WTC11 (cell line): ENCODE measurements at regions not wholly inside any gene's neighbourhood (a gene's known extent, or its start where the extent isn't known, plus 50 kb on each side); places are given as distances from the start of the nearest gene placed in this dataset.

Experiments used
- ATAC-seq: fragments of 200-7000 bp; cut with Tn5 transposase; 2 replicates; pipeline ENCODE4 v1.10.0; 2021; ENCODE audit warnings: mild to moderate bottlenecking, moderate library complexity
- CTCF ChIA-PET: fragments of 300-600 bp; sonication (Branson Sonifier 250); formaldehyde crosslinking; loops from one replicate; lab custom pipeline; 2021; ENCODE audit warnings: antibody characterized with exemption; lab: Charles Lee
- POLR2A ChIA-PET: fragments of 350-600 bp; sonication (Branson Sonifier 250); formaldehyde crosslinking; loops from one replicate; lab custom pipeline; 2021; ENCODE audit warnings: antibody characterized with exemption; lab: Charles Lee
- DNase-seq: peaks from one replicate; pipeline ENCODE4 v3.0.0; 2021; ENCODE audit warnings: low spot score
- H3K27ac Mint-ChIP-seq: 2 replicates; pipeline ENCODE4 v1.8.0; 2021; ENCODE audit warnings: mixed read lengths
- H3K27me3 Mint-ChIP-seq: 2 replicates; pipeline ENCODE4 v1.8.0; 2021; ENCODE audit warnings: low read depth, mild to moderate bottlenecking, moderate library complexity, mixed read lengths
- H3K36me3 Mint-ChIP-seq: 2 replicates; pipeline ENCODE4 v1.8.0; 2021; ENCODE audit warnings: mixed read lengths
- H3K4me1 Mint-ChIP-seq: 2 replicates; pipeline ENCODE4 v1.8.0; 2022; ENCODE audit warnings: mixed read lengths
- H3K4me3 Mint-ChIP-seq: 2 replicates; pipeline ENCODE4 v1.8.0; 2021; ENCODE audit warnings: mild to moderate bottlenecking, moderate library complexity, mixed read lengths
- H3K9me3 Mint-ChIP-seq: 2 replicates; pipeline ENCODE4 v1.8.0; 2021; ENCODE audit warnings: mixed read lengths
- CREB1 ChIP-seq: sonication (generic); formaldehyde crosslinking; IDR thresholded peaks from 2 replicates; pipeline ENCODE4 v1.8.0; 2023; ENCODE audit warnings: mild to moderate bottlenecking, missing genetic modification reagents
- E2F5 ChIP-seq: sonication (generic); formaldehyde crosslinking; IDR thresholded peaks from 2 replicates; pipeline ENCODE4 v1.8.1; 2022; ENCODE audit warnings: mild to moderate bottlenecking, moderate library complexity, missing genetic modification reagents
- ESRRA ChIP-seq: sonication (generic); formaldehyde crosslinking; IDR thresholded peaks from 2 replicates; pipeline ENCODE4 v1.8.1; 2022; ENCODE audit warnings: mild to moderate bottlenecking, missing genetic modification reagents, borderline replicate concordance
- ETV6 ChIP-seq: sonication (generic); formaldehyde crosslinking; IDR thresholded peaks from 2 replicates; pipeline ENCODE4 v1.8.1; 2022; ENCODE audit warnings: mild to moderate bottlenecking, missing genetic modification reagents
- FOXP1 ChIP-seq: sonication (generic); formaldehyde crosslinking; IDR thresholded peaks from 2 replicates; pipeline ENCODE4 v1.8.0; 2022; ENCODE audit warnings: missing genetic modification reagents, mild to moderate bottlenecking, moderate library complexity, borderline replicate concordance
- GTF2I ChIP-seq: fragments of 250-450 bp; sonication (Bioruptor Pico); conservative IDR thresholded peaks from 2 replicates; pipeline ENCODE4 v1.4.0; 2021; ENCODE audit warnings: mild to moderate bottlenecking
- NFYB ChIP-seq: sonication (generic); formaldehyde crosslinking; conservative IDR thresholded peaks from 2 replicates; pipeline ENCODE4 v1.8.0; 2022; ENCODE audit warnings: low read depth, missing genetic modification reagents
- NR2C2 ChIP-seq: sonication (generic); formaldehyde crosslinking; IDR thresholded peaks from 2 replicates; pipeline ENCODE4 v1.8.0; 2022; ENCODE audit warnings: mild to moderate bottlenecking, missing genetic modification reagents
- PRDM15 ChIP-seq: sonication (generic); formaldehyde crosslinking; IDR thresholded peaks from 2 replicates; pipeline ENCODE4 v1.8.0; 2022; ENCODE audit warnings: missing genetic modification reagents
- RELA ChIP-seq: sonication (generic); formaldehyde crosslinking; IDR thresholded peaks from 2 replicates; pipeline ENCODE4 v1.8.1; 2022; ENCODE audit warnings: missing genetic modification reagents, mild to moderate bottlenecking, borderline replicate concordance
- ZBTB21 ChIP-seq: sonication (generic); formaldehyde crosslinking; IDR thresholded peaks from 2 replicates; pipeline ENCODE4 v1.8.1; 2023; ENCODE audit warnings: mild to moderate bottlenecking, missing genetic modification reagents, borderline replicate concordance
- ZNF121 ChIP-seq: sonication (generic); formaldehyde crosslinking; IDR thresholded peaks from 2 replicates; pipeline ENCODE4 v1.8.0; 2023; ENCODE audit warnings: missing genetic modification reagents
- ZNF263 ChIP-seq: sonication (generic); formaldehyde crosslinking; IDR thresholded peaks from 2 replicates; pipeline ENCODE4 v1.8.1; 2022; ENCODE audit warnings: low read depth, mild to moderate bottlenecking, moderate library complexity, missing genetic modification reagents
- ZNF423 ChIP-seq: fragments of 250-450 bp; sonication (Bioruptor Pico); IDR thresholded peaks from 2 replicates; pipeline ENCODE4 v2.1.2; 2022; ENCODE audit warnings: mild to moderate bottlenecking, moderate library complexity
- ZNF512 ChIP-seq: sonication (generic); formaldehyde crosslinking; IDR thresholded peaks from 2 replicates; pipeline ENCODE4 v1.8.1; 2022; ENCODE audit warnings: missing genetic modification reagents, borderline replicate concordance
- TF ChIP-seq, protein P1 (sequence below): sonication (generic); formaldehyde crosslinking; IDR thresholded peaks from 2 replicates; pipeline ENCODE4 v1.8.1; 2023; ENCODE audit warnings: mild to moderate bottlenecking, missing genetic modification reagents, moderate library complexity
- TF ChIP-seq, protein P2 (sequence below): fragments of 250-450 bp; sonication (Bioruptor Pico); IDR thresholded peaks from 2 replicates; pipeline ENCODE4 v1.9.0; 2021; ENCODE audit warnings: moderate library complexity, mild to moderate bottlenecking, inconsistent platforms, borderline replicate concordance
- TF ChIP-seq, protein P3 (sequence below): sonication (generic); formaldehyde crosslinking; IDR thresholded peaks from 2 replicates; pipeline ENCODE4 v1.8.1; 2022; ENCODE audit warnings: low read depth, missing genetic modification reagents, borderline replicate concordance
- TF ChIP-seq, protein P4 (sequence below): sonication (generic); formaldehyde crosslinking; IDR thresholded peaks from 2 replicates; pipeline ENCODE4 v1.8.1; 2022; ENCODE audit warnings: mild to moderate bottlenecking, missing genetic modification reagents, moderate library complexity, borderline replicate concordance
- TF ChIP-seq, protein P5 (sequence below): fragments of 250-450 bp; sonication (Bioruptor Pico); IDR thresholded peaks from 2 replicates; pipeline ENCODE4 v1.9.0; 2021; ENCODE audit warnings: mild to moderate bottlenecking

DNA sequence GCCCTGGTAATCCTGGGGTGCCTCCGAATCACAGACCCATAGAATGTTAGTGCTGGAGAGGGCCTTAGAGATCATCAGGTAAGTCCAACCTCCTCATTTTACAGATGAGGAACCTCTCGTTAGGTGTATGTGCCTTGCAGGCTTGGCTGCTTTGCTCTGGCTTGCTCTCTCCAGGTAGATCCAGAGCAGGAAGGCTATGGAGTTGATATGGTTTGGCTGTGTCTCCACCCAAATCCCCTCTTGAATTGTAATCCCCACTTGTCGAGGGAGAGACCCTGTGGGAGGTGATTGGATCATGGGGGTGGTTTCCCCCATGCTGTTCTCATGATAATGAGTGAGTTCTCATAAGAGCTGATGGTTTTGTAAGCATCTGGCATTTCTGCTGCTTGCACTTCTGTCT, 186.0 kb upstream of the PLXNA2 start (continued):
- TF ChIP-seq, protein P1, sequence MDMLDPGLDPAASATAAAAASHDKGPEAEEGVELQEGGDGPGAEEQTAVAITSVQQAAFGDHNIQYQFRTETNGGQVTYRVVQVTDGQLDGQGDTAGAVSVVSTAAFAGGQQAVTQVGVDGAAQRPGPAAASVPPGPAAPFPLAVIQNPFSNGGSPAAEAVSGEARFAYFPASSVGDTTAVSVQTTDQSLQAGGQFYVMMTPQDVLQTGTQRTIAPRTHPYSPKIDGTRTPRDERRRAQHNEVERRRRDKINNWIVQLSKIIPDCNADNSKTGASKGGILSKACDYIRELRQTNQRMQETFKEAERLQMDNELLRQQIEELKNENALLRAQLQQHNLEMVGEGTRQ (CRISPR knock-in tag), result no peak
- TF ChIP-seq RELA (no peak), ESRRA (CRISPR knock-in tag) (no peak), E2F5 (no peak), ZNF121 (CRISPR knock-in tag) (no peak), NR2C2 (no peak)
- TF ChIP-seq, protein P2, sequence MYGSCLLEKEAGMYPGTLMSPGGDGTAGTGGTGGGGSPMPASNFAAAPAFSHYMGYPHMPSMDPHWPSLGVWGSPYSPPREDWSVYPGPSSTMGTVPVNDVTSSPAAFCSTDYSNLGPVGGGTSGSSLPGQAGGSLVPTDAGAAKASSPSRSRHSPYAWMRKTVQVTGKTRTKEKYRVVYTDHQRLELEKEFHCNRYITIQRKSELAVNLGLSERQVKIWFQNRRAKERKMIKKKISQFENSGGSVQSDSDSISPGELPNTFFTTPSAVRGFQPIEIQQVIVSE (CRISPR knock-in tag), result no peak
- TF ChIP-seq, protein P3, sequence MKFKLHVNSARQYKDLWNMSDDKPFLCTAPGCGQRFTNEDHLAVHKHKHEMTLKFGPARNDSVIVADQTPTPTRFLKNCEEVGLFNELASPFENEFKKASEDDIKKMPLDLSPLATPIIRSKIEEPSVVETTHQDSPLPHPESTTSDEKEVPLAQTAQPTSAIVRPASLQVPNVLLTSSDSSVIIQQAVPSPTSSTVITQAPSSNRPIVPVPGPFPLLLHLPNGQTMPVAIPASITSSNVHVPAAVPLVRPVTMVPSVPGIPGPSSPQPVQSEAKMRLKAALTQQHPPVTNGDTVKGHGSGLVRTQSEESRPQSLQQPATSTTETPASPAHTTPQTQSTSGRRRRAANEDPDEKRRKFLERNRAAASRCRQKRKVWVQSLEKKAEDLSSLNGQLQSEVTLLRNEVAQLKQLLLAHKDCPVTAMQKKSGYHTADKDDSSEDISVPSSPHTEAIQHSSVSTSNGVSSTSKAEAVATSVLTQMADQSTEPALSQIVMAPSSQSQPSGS (CRISPR knock-in tag), result no peak

DNA sequence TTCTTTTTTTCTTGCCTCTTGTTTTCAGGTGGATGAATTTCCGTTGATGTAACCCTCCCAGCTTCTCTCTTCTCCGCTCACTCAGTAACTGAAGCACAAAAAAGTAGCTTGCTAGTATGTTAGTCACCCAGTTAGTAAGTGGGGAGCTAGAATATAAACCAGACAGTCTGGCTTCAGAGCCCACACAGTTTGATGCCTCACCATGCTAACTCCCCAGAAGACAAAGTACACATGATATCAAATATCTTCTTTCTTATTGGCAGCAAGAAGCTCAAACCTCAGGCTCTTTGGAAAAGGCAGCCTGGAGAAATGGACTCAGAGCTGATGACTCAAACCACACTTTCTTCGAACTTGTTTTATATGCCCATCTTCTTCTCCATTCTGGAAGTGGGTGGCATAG, 187.5 kb upstream of the PLXNA2 start:
- H3K27me3 Mint-ChIP-seq, result no peaks in the 10 kb centered on the region
- H3K4me3 Mint-ChIP-seq, result no peak overlapping the region
- DNase-seq, result no peak
- no peaks in the 10 kb centered on the region for H3K36me3 Mint-ChIP-seq
- no peak for ATAC-seq
- no peak for TF ChIP-seq PRDM15 (CRISPR knock-in tag)
- no peak for TF ChIP-seq RELA
- TF ChIP-seq NFYB (CRISPR knock-in tag), result no peak
- no peak for TF ChIP-seq ETV6 (CRISPR knock-in tag)
- no peak for TF ChIP-seq FOXP1
- no peak for TF ChIP-seq CREB1 (CRISPR knock-in tag)
- TF ChIP-seq ZNF263, result no peak
- TF ChIP-seq, protein P2 (CRISPR knock-in tag), result no peak
- POLR2A ChIA-PET, result no interaction called here
- H3K9me3 Mint-ChIP-seq, result no peaks in the 10 kb centered on the region
- no peak overlapping the region for H3K27ac Mint-ChIP-seq
- CTCF ChIA-PET, result interaction anchor here (1.0 to 1.8 kb wide), 2 partner anchors 18 to 180 kb away, joined by 3 to 5 read pairs; no protein-coding TSS in a partner anchor
- H3K4me1 Mint-ChIP-seq, result peaks cover 13% of the 10 kb centered on the region

- no peak for ATAC-seq
- CTCF ChIA-PET, result interaction anchor here (1.8 kb wide), 1 partner anchor 17 kb away, joined by 5 read pairs; no protein-coding TSS in a partner anchor
- no peak for DNase-seq
- POLR2A ChIA-PET, result no interaction called here
- Mint-ChIP-seq H3K4me3 (no peak overlapping the region), H3K4me1 (peaks cover 13% of the 10 kb centered on the region), H3K9me3 (no peaks in the 10 kb centered on the region), H3K36me3 (no peaks in the 10 kb centered on the region), H3K27me3 (no peaks in the 10 kb centered on the region), H3K27ac (no peak overlapping the region)
- TF ChIP-seq ZBTB21 (CRISPR knock-in tag) (no peak), ZNF512 (no peak), GTF2I (CRISPR knock-in tag) (no peak), ZNF423 (CRISPR knock-in tag) (no peak), ETV6 (CRISPR knock-in tag) (no peak)
- TF ChIP-seq, protein P4, sequence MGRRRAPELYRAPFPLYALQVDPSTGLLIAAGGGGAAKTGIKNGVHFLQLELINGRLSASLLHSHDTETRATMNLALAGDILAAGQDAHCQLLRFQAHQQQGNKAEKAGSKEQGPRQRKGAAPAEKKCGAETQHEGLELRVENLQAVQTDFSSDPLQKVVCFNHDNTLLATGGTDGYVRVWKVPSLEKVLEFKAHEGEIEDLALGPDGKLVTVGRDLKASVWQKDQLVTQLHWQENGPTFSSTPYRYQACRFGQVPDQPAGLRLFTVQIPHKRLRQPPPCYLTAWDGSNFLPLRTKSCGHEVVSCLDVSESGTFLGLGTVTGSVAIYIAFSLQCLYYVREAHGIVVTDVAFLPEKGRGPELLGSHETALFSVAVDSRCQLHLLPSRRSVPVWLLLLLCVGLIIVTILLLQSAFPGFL (CRISPR knock-in tag), result no peak
- TF ChIP-seq, protein P5, sequence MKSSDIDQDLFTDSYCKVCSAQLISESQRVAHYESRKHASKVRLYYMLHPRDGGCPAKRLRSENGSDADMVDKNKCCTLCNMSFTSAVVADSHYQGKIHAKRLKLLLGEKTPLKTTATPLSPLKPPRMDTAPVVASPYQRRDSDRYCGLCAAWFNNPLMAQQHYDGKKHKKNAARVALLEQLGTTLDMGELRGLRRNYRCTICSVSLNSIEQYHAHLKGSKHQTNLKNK (CRISPR knock-in tag), result no peak
Observed at GRCh38 chr1:208432346-208432745, 188.2 kb upstream of the PLXNA2 start.
